ENCODE measurements at regions not wholly inside any gene's neighbourhood (a gene's known extent, or its start where the extent isn't known, plus 50 kb on each side); places are given as distances from the start of the nearest gene placed in this dataset.
"Not testable (repeated sequence)": the region's sequence is repeated elsewhere in the genome, so short reads cannot be mapped to it uniquely, and the experiment has no call there.

DNA sequence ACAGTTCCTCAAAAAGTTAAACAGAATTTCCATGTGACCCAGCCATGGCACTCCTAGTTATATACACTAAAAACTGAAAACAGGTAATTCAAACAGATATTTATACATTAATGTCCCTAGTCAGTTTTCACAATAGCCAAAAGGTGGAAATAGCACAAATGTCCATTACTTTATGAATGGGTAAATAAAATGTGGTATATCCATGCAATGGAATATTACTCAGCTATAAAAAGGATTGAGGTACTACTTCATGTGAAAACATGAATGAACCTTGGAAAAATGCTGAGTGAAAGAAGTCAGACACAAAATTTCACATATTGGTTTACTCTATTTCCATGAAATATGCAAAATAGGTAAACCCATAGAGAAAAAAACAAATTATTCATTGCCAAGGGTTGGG, 351.8 kb upstream of the AMOT start:
- no peaks in the 10 kb centered on the region for H3K9me2 ChIP-seq (ENCODE audit: insufficient read depth, low read length)
- no peak for TF ChIP-seq EZH2phosphoT487 (IDR thresholded peaks at IDR 0.05; ENCODE audit: borderline replicate concordance, low read depth, low read length)
- TF ChIP-seq, protein P1, sequence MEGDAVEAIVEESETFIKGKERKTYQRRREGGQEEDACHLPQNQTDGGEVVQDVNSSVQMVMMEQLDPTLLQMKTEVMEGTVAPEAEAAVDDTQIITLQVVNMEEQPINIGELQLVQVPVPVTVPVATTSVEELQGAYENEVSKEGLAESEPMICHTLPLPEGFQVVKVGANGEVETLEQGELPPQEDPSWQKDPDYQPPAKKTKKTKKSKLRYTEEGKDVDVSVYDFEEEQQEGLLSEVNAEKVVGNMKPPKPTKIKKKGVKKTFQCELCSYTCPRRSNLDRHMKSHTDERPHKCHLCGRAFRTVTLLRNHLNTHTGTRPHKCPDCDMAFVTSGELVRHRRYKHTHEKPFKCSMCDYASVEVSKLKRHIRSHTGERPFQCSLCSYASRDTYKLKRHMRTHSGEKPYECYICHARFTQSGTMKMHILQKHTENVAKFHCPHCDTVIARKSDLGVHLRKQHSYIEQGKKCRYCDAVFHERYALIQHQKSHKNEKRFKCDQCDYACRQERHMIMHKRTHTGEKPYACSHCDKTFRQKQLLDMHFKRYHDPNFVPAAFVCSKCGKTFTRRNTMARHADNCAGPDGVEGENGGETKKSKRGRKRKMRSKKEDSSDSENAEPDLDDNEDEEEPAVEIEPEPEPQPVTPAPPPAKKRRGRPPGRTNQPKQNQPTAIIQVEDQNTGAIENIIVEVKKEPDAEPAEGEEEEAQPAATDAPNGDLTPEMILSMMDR (conservative IDR thresholded peaks at IDR 0.05; ENCODE audit: low read length), result no peak
- CTCF ChIA-PET (ENCODE audit: unreplicated experiment), result no interaction called here
- no peak overlapping the region for H3K4me2 ChIP-seq (ENCODE audit: low read length)
- H3K4me3 ChIP-seq (ENCODE audit: low read depth, low read length, poor library complexity, severe bottlenecking), result no peak overlapping the region
- no peaks in the 10 kb centered on the region for H3K36me3 ChIP-seq (ENCODE audit: insufficient read depth, low read length)
- H4K20me1 ChIP-seq (ENCODE audit: insufficient read depth, low read length), result no peaks in the 10 kb centered on the region
- DNase-seq (ENCODE audit: low spot score), result no peak
- no peak overlapping the region for H3K27ac ChIP-seq (ENCODE audit: low read depth, low read length, poor library complexity, severe bottlenecking)
- H3K79me2 ChIP-seq (ENCODE audit: insufficient read depth, low read depth, low read length), result no peaks in the 10 kb centered on the region
- intact Hi-C loops (cut with micrococcal nuclease; ENCODE audit: unreplicated experiment), result no loop called here
- H3K4me1 ChIP-seq (ENCODE audit: insufficient read depth, low read length, poor library complexity, severe bottlenecking), result no peaks in the 10 kb centered on the region
- POLR2A ChIA-PET, result no interaction called here
- no TSS peak for BruUV-seq (replicated peaks)
- H2AFZ ChIP-seq (ENCODE audit: low read length), result no peak overlapping the region
- H3K9me3 ChIP-seq (ENCODE audit: low read length), result no peaks in the 10 kb centered on the region

DNA sequence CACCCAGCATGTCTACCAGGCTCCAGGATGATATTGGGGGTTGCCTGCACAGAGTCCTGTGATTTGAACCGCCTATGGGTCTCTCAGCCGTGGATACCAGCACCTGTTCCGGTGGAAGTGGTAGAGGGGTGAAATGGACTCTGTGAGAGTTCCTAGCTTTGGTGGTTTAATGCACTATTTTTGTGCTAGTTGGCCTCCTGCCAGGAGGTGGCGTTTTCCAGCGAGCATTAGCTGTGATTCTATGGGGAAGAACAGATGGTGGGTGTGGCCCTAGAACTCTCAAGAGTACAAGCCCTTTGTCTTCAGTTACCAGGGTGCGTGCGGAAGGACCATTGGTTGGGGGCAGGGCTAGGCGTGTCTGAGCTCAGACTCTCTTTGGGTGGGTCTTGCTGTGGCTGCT, 316.9 kb upstream of the AMOT start:
- no TSS peak for BruUV-seq (replicated peaks)
- ChIA-PET CTCF (ENCODE audit: unreplicated experiment) (no interaction called here), POLR2A (no interaction called here)
- H3K9me3 ChIP-seq (ENCODE audit: low read length), result no peaks in the 10 kb centered on the region
- H3K36me3 ChIP-seq (ENCODE audit: insufficient read depth, low read length), result no peaks in the 10 kb centered on the region
- no peaks in the 10 kb centered on the region for H3K79me2 ChIP-seq (ENCODE audit: insufficient read depth, low read depth, low read length)
- H4K20me1 ChIP-seq (ENCODE audit: insufficient read depth, low read length), result no peaks in the 10 kb centered on the region
- no peak overlapping the region for H3K4me3 ChIP-seq (ENCODE audit: low read depth, low read length, poor library complexity, severe bottlenecking)
- H3K4me2 ChIP-seq (ENCODE audit: low read length), result no peak overlapping the region
- H3K27ac ChIP-seq (ENCODE audit: low read depth, low read length, poor library complexity, severe bottlenecking), result no peak overlapping the region
- no peak for DNase-seq (ENCODE audit: low spot score)
- no peaks in the 10 kb centered on the region for H3K9me2 ChIP-seq (ENCODE audit: insufficient read depth, low read length)
- H2AFZ ChIP-seq (ENCODE audit: low read length), result no peak overlapping the region
- TF ChIP-seq EZH2phosphoT487 (IDR thresholded peaks at IDR 0.05; ENCODE audit: borderline replicate concordance, low read depth, low read length), result no peak
- TF ChIP-seq, protein P1 (conservative IDR thresholded peaks at IDR 0.05; ENCODE audit: low read length), result no peak
- H3K4me1 ChIP-seq (ENCODE audit: insufficient read depth, low read length, poor library complexity, severe bottlenecking), result no peaks in the 10 kb centered on the region
- intact Hi-C loops (cut with micrococcal nuclease; ENCODE audit: unreplicated experiment), result no loop called here

DNA sequence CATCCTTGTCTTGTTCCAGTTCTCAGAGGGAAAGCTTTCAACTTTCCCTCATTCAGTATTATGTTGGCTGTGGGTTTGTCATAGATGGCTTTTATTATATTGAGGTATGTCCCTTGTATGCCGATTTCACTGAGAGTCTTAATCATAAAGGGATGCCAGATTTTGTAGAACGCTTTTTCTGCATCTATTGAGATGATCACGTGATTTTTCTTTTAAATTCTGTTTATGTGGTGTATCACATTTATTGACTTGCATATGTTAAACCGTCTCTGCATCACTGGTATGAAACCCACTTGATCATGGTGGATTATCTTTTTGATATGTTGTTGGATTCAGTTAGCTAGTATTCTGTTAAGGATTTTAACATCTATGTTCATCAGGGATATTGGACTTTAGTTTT, 313.7 kb upstream of the AMOT start:
- BruUV-seq (replicated peaks); H3K4me3 ChIP-seq (ENCODE audit: low read depth, low read length, poor library complexity, severe bottlenecking); H3K4me1 ChIP-seq (ENCODE audit: insufficient read depth, low read length, poor library complexity, severe bottlenecking); H3K4me2 ChIP-seq (ENCODE audit: low read length); H3K36me3 ChIP-seq (ENCODE audit: insufficient read depth, low read length); DNase-seq (ENCODE audit: low spot score); H4K20me1 ChIP-seq (ENCODE audit: insufficient read depth, low read length); H3K79me2 ChIP-seq (ENCODE audit: insufficient read depth, low read depth, low read length); H3K9me2 ChIP-seq (ENCODE audit: insufficient read depth, low read length); CTCF ChIA-PET (ENCODE audit: unreplicated experiment); H2AFZ ChIP-seq (ENCODE audit: low read length); H3K9me3 ChIP-seq (ENCODE audit: low read length); POLR2A ChIA-PET; H3K27ac ChIP-seq (ENCODE audit: low read depth, low read length, poor library complexity, severe bottlenecking); intact Hi-C loops (cut with micrococcal nuclease; ENCODE audit: unreplicated experiment): not testable (repeated sequence)

Measured in OCI-LY7 (cell line).